Mesenchymal stem cell (in vitro differentiated cells and primary cell): ENCODE measurements at regions not wholly inside any gene's neighbourhood (a gene's known extent, or its start where the extent isn't known, plus 50 kb on each side); places are given as distances from the start of the nearest gene placed in this dataset.
A peak's percentile ranks its signal among the peaks of the same experiment; 100 is the strongest.

Experiments
- DNase-seq: peaks from one replicate; pipeline ENCODE4 v3.0.0-alpha.2; 2013
- H2AFZ ChIP-seq: one replicate; pipeline ENCODE4 v1.6.1; 2013; ENCODE audit warnings: low read depth, mild to moderate bottlenecking, control low read depth, inconsistent platforms, low read length, moderate library complexity
- H2AK5ac ChIP-seq: 2 replicates; pipeline ENCODE4 v1.6.1; 2013; ENCODE audit warnings: low read length, moderate library complexity, mild to moderate bottlenecking, inconsistent platforms; ENCODE audit not compliant: severe bottlenecking
- H2BK120ac ChIP-seq: one replicate; pipeline ENCODE4 v1.6.1; 2013; ENCODE audit warnings: low read depth, mild to moderate bottlenecking, inconsistent platforms, low read length, moderate library complexity
- H2BK12ac ChIP-seq, 2 experiments: one replicate each; pipeline ENCODE4 v1.6.1; 2013; ENCODE audit warnings: inconsistent platforms in 2 of 2, low read length in 2 of 2, mild to moderate bottlenecking in 2 of 2, moderate library complexity in 2 of 2, control low read depth in 1 of 2
- H2BK15ac ChIP-seq: one replicate; pipeline ENCODE4 v1.6.1; 2013; ENCODE audit warnings: mild to moderate bottlenecking, low read depth, inconsistent platforms; ENCODE audit not compliant: poor library complexity, severe bottlenecking
- H2BK5ac ChIP-seq: 2 replicates; pipeline ENCODE4 v1.6.1; 2013; ENCODE audit warnings: low read depth, mild to moderate bottlenecking, low read length, control low read depth, inconsistent platforms; ENCODE audit not compliant: poor library complexity, severe bottlenecking
- H3K14ac ChIP-seq, 2 experiments: one replicate each; pipeline ENCODE4 v1.6.1; 2013; ENCODE audit warnings: inconsistent platforms in 2 of 2, low read length in 2 of 2, control low read depth in 1 of 2, mild to moderate bottlenecking in 1 of 2, moderate library complexity in 1 of 2
- H3K18ac ChIP-seq, 2 experiments: one replicate each; pipeline ENCODE4 v1.6.1; 2013; ENCODE audit warnings: inconsistent platforms in 2 of 2, low read length in 2 of 2, control low read depth in 1 of 2, low read depth in 1 of 2, mild to moderate bottlenecking in 1 of 2
- H3K23ac ChIP-seq, 2 experiments: one replicate each; pipeline ENCODE4 v1.6.1; 2013; ENCODE audit warnings: inconsistent platforms in 2 of 2, low read length in 2 of 2, mild to moderate bottlenecking in 2 of 2, moderate library complexity in 2 of 2, control low read depth in 1 of 2
- H3K27ac ChIP-seq: 2 replicates; pipeline ENCODE4 v1.5.1; 2013; ENCODE audit warnings: mild to moderate bottlenecking, moderate library complexity, low read length, control low read depth, inconsistent platforms; ENCODE audit not compliant: poor library complexity, severe bottlenecking
- H3K27me3 ChIP-seq, 2 experiments: 2 replicates each; pipeline versions ENCODE4 v1.6.1 to v1.7.0; 2013; ENCODE audit warnings: low read length in 2 of 2, mild to moderate bottlenecking in 2 of 2, moderate library complexity in 2 of 2, control low read depth in 1 of 2, inconsistent platforms in 1 of 2; ENCODE audit not compliant: control insufficient read depth in 1 of 2, insufficient read depth in 1 of 2
- H3K36me3 ChIP-seq, 2 experiments: 2 replicates each; pipeline versions ENCODE4 v1.6.1 to v1.7.0; 2013; ENCODE audit warnings: low read length in 2 of 2, control low read depth in 1 of 2, inconsistent platforms in 1 of 2, low read depth in 1 of 2, mild to moderate bottlenecking in 1 of 2; ENCODE audit not compliant: insufficient read depth in 2 of 2, control insufficient read depth in 1 of 2
- H3K4ac ChIP-seq, 2 experiments: one replicate each; pipeline ENCODE4 v1.6.1; 2013; ENCODE audit warnings: inconsistent platforms in 2 of 2, low read length in 2 of 2, mild to moderate bottlenecking in 2 of 2, moderate library complexity in 2 of 2, control low read depth in 1 of 2, low read depth in 1 of 2
- H3K4me1 ChIP-seq: 2 replicates; pipeline ENCODE4 v1.6.1; 2013; ENCODE audit warnings: low read depth, low read length, control low read depth; ENCODE audit not compliant: control insufficient read depth, insufficient read depth
- H3K4me2 ChIP-seq: 2 replicates; pipeline ENCODE4 v1.6.1; 2013; ENCODE audit warnings: low read length, mild to moderate bottlenecking, inconsistent platforms; ENCODE audit not compliant: poor library complexity, severe bottlenecking
- H3K4me3 ChIP-seq, 2 experiments: 2 replicates each; pipeline versions ENCODE4 v1.5.1 to v1.7.0; 2013; ENCODE audit warnings: low read length in 2 of 2, mild to moderate bottlenecking in 2 of 2, control low read depth in 1 of 2, low read depth in 1 of 2; ENCODE audit not compliant: insufficient read depth in 1 of 2
- H3K79me1 ChIP-seq: replicated peaks from 2 replicates; pipeline ENCODE4 v1.6.1; 2013; ENCODE audit warnings: mild to moderate bottlenecking, control low read depth, low read length, inconsistent platforms; ENCODE audit not compliant: poor library complexity, severe bottlenecking
- H3K9ac ChIP-seq: 2 replicates; pipeline ENCODE4 v1.7.0; 2013; ENCODE audit warnings: mild to moderate bottlenecking, low read length, moderate library complexity
- H3K9me3 ChIP-seq: 2 replicates; pipeline ENCODE4 v1.7.0; 2013; ENCODE audit warnings: mild to moderate bottlenecking, low read length; ENCODE audit not compliant: control insufficient read depth
- H4K8ac ChIP-seq: one replicate; pipeline ENCODE4 v1.6.1; 2013; ENCODE audit warnings: inconsistent platforms, mild to moderate bottlenecking, low read length, moderate library complexity
- H4K91ac ChIP-seq: one replicate; pipeline ENCODE4 v1.6.1; 2013; ENCODE audit warnings: mild to moderate bottlenecking, low read length, inconsistent platforms
- WGBS: methylation state at CpG from one replicate; pipeline ENCODE4 v1.1.7; 2013; ENCODE audit warnings: mixed read lengths; 5-methylcytosine and 5-hydroxymethylcytosine counted together

DNA sequence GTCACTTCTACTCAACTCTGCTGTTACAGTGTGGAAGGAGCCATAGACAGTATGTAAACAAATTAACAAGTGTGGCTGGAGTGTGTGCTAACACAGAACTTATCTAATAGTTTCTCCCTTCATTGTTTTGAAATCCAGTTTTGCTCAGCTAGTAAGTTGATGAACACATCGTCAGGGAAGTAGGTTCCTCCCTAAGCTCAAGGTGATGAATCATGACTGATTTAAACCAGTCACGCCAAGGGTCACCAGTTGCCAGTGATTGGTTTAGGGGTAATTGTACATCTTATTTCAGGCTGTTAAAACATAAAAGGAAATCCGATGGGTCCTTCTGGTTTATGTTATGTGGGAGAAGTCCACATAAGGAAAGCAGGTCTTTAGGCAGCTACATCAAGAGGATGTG is 97.0 kb upstream of the CHODL start:
- no peak overlapping the region for H3K14ac ChIP-seq
- H3K4ac ChIP-seq = no peak overlapping the region
- no peak overlapping the region for H3K23ac ChIP-seq
- no peaks in the 10 kb centered on the region for H3K36me3 ChIP-seq
- H3K18ac ChIP-seq = no peak overlapping the region
- H2AK5ac ChIP-seq = no peak overlapping the region
- H4K8ac ChIP-seq = no peak overlapping the region
- H3K27ac ChIP-seq = no peak overlapping the region
- peak; percentile 85 for DNase-seq
- no peaks in the 10 kb centered on the region for H3K79me1 ChIP-seq
- no peak overlapping the region for H3K4me2 ChIP-seq
- no peak overlapping the region for H3K9ac ChIP-seq
- H3K4me3 ChIP-seq = no peak overlapping the region
- H3K9me3 ChIP-seq = no peaks in the 10 kb centered on the region
- no peaks in the 10 kb centered on the region for H3K27me3 ChIP-seq
- H3K4me1 ChIP-seq = no peaks in the 10 kb centered on the region
- WGBS = 2% methylated on average over 3 of the region's 3 CpGs
- H2BK15ac ChIP-seq = no peak overlapping the region
- H2BK120ac ChIP-seq = no peak overlapping the region
- no peak overlapping the region for H2BK5ac ChIP-seq
- no peak overlapping the region for H4K91ac ChIP-seq
- H2BK12ac ChIP-seq = no peak overlapping the region
- H2AFZ ChIP-seq = no peak overlapping the region

DNA sequence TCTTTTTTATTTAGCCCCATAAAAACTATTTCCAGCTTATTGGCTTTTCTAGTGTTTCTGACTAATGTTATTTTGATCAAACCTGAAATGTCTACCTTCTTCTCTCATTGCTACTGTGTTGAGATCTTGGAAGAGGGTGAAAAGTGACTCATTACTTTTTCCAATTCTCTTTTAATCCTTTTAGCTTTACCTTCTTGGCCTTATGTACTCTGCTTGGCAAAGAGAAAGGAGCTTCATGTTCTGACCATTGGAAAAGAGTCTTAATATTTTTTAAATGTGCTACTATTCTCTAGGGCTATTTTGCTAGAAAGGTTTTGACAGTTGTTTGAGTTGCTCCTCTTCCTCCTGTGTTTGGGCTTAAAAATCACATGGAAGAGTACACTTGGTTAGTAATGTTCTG is 97.8 kb upstream of the CHODL start:
- no peaks in the 10 kb centered on the region for H3K27me3 ChIP-seq
- H2BK120ac ChIP-seq = no peak overlapping the region
- H3K36me3 ChIP-seq = no peaks in the 10 kb centered on the region
- H3K4ac ChIP-seq = peak overlapping the region in 1 of 2 experiments; percentile 69
- H3K9me3 ChIP-seq = no peaks in the 10 kb centered on the region
- no peak overlapping the region for H3K14ac ChIP-seq
- no peaks in the 10 kb centered on the region for H3K79me1 ChIP-seq
- no peak overlapping the region for H2AFZ ChIP-seq
- H4K91ac ChIP-seq = no peak overlapping the region
- H3K18ac ChIP-seq = peak overlapping the region in 1 of 2 experiments; percentile 77
- no peak for DNase-seq
- H4K8ac ChIP-seq = no peak overlapping the region
- H2BK12ac ChIP-seq = peak overlapping the region in 1 of 2 experiments; percentile 18
- no peak overlapping the region for H2BK5ac ChIP-seq
- no peak overlapping the region for H2AK5ac ChIP-seq
- H3K4me1 ChIP-seq = no peaks in the 10 kb centered on the region
- no peak overlapping the region for H2BK15ac ChIP-seq
- no peak overlapping the region for H3K23ac ChIP-seq
- no peak overlapping the region for H3K27ac ChIP-seq
- H3K9ac ChIP-seq = no peak overlapping the region
- no peak overlapping the region for H3K4me2 ChIP-seq
- H3K4me3 ChIP-seq = no peak overlapping the region

GRCh38 chr21:18144339-18144738 is 100.3 kb upstream of the CHODL start:
- Histone ChIP-seq H2BK120ac (no peak overlapping the region), H3K4me1 (no peaks in the 10 kb centered on the region), H3K9me3 (no peaks in the 10 kb centered on the region), H3K36me3 (no peaks in the 10 kb centered on the region), H2BK15ac (no peak overlapping the region), H2AK5ac (no peak overlapping the region), H3K4me3 (no peak overlapping the region), H3K23ac (no peak overlapping the region), H3K27me3 (no peaks in the 10 kb centered on the region), H3K79me1 (no peaks in the 10 kb centered on the region), H3K4me2 (no peak overlapping the region), H3K9ac (no peak overlapping the region), H3K4ac (no peak overlapping the region), H2AFZ (no peak overlapping the region), H4K8ac (no peak overlapping the region), H3K18ac (no peak overlapping the region), H2BK12ac (no peak overlapping the region), H3K27ac (no peak overlapping the region), H2BK5ac (no peak overlapping the region), H3K14ac (no peak overlapping the region), H4K91ac (no peak overlapping the region)
- DNase-seq = no peak
- 93% methylated on average over 1 of the region's 3 CpGs for WGBS

- DNase-seq = no peak
- Histone ChIP-seq H4K8ac (no peak overlapping the region), H2AK5ac (no peak overlapping the region), H3K27me3 (no peaks in the 10 kb centered on the region), H3K9ac (no peak overlapping the region), H2BK15ac (no peak overlapping the region), H3K27ac (no peak overlapping the region), H3K9me3 (no peaks in the 10 kb centered on the region), H3K4me1 (no peaks in the 10 kb centered on the region), H4K91ac (no peak overlapping the region), H3K14ac (no peak overlapping the region), H3K18ac (no peak overlapping the region), H2AFZ (no peak overlapping the region), H2BK120ac (no peak overlapping the region), H3K79me1 (no peaks in the 10 kb centered on the region), H3K4me2 (no peak overlapping the region), H3K23ac (no peak overlapping the region), H3K4me3 (no peak overlapping the region), H3K4ac (no peak overlapping the region), H3K36me3 (no peaks in the 10 kb centered on the region), H2BK12ac (no peak overlapping the region), H2BK5ac (no peak overlapping the region)
Measured at GRCh38 chr21:18142655-18143054, 102.0 kb upstream of the CHODL start.
